H1 (cell line): ENCODE measurements at regions not wholly inside any gene's neighbourhood (a gene's known extent, or its start where the extent isn't known, plus 50 kb on each side); places are given as distances from the start of the nearest gene placed in this dataset.

Experiments used
- EP300 ChIP-seq, 2 experiments: IDR thresholded peaks; 1 replicate in 1 of 2; 2 replicates in 1 of 2; pipeline ENCODE4 v1.6.1; 2011 to 2012; ENCODE audit warnings: low read depth in 2 of 2, low read length in 2 of 2, mild to moderate bottlenecking in 2 of 2, borderline replicate concordance in 1 of 2, inconsistent platforms in 1 of 2, moderate library complexity in 1 of 2
- TF ChIP-seq, protein P1 (sequence below): IDR thresholded peaks from 2 replicates; pipeline ENCODE4 v1.6.1; 2011; ENCODE audit warnings: low read length, improper control_type of control experiment

GRCh38 chrX:19291086-19291485 is 52.6 kb upstream of the PDHA1 start (continued):
- TF ChIP-seq, protein P1, sequence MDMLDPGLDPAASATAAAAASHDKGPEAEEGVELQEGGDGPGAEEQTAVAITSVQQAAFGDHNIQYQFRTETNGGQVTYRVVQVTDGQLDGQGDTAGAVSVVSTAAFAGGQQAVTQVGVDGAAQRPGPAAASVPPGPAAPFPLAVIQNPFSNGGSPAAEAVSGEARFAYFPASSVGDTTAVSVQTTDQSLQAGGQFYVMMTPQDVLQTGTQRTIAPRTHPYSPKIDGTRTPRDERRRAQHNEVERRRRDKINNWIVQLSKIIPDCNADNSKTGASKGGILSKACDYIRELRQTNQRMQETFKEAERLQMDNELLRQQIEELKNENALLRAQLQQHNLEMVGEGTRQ: no peak
- no peak for TF ChIP-seq EP300 (IDR thresholded peaks at IDR 0.05; ENCODE audit: borderline replicate concordance in 1 of 2, low read depth in 2 of 2, low read length in 2 of 2)
